SU-DHL-6 (cell line): ENCODE measurements at regions not wholly inside any gene's neighbourhood (a gene's known extent, or its start where the extent isn't known, plus 50 kb on each side); places are given as distances from the start of the nearest gene placed in this dataset.

Source experiments
- H2AFZ ChIP-seq: fragments of 200-600 bp; sonication (generic); 2 replicates; pipeline ENCODE4 v1.6.1; 2014; ENCODE audit warnings: low read depth, mild to moderate bottlenecking, moderate library complexity, mixed read lengths, antibody characterized with exemption, low read length; ENCODE audit not compliant: severe bottlenecking
- H3F3A ChIP-seq: fragments of 200-600 bp; shearing (Covaris generic); 2 replicates; pipeline ENCODE4 v1.6.0; 2016; ENCODE audit warnings: antibody characterized with exemption, mild to moderate bottlenecking; ENCODE audit not compliant: insufficient read depth
- H3K27ac ChIP-seq: fragments of 200-600 bp; sonication (generic); 2 replicates; pipeline ENCODE4 v1.5.1; 2016; ENCODE audit warnings: low read depth, mild to moderate bottlenecking, low read length, moderate library complexity, mixed read lengths
- H3K27me3 ChIP-seq: fragments of 200-600 bp; sonication (generic), shearing (Covaris generic); 2 replicates; pipeline ENCODE4 v1.6.0; 2014; ENCODE audit warnings: mild to moderate bottlenecking, low read length
- H3K36me3 ChIP-seq: fragments of 200-600 bp; sonication (generic); 2 replicates; pipeline ENCODE4 v1.6.1; 2014; ENCODE audit warnings: mild to moderate bottlenecking, low read length, mixed read lengths
- H3K4me2 ChIP-seq: fragments of 300-600, 200-600 bp; shearing (Covaris generic), sonication (generic); 2 replicates; pipeline ENCODE4 v1.6.0; 2014; ENCODE audit warnings: low read length, low read depth, mild to moderate bottlenecking; ENCODE audit not compliant: poor library complexity, severe bottlenecking
- H3K4me3 ChIP-seq: fragments of 200-600 bp; sonication (generic); 2 replicates; pipeline ENCODE4 v1.5.1; 2014; ENCODE audit warnings: antibody characterized with exemption, low read length, mild to moderate bottlenecking, mixed read lengths; ENCODE audit not compliant: insufficient read depth, poor library complexity, severe bottlenecking
- H3K79me2 ChIP-seq: fragments of 200-600 bp; sonication (generic); 2 replicates; pipeline ENCODE4 v1.6.1; 2014; ENCODE audit warnings: mild to moderate bottlenecking, low read length, moderate library complexity; ENCODE audit not compliant: insufficient read depth
- H3K9ac ChIP-seq: fragments of 200-600 bp; sonication (generic); 2 replicates; pipeline ENCODE4 v1.7.0; 2014; ENCODE audit warnings: mild to moderate bottlenecking, low read length
- H3K9me2 ChIP-seq: fragments of 200-600 bp; sonication (generic); replicated peaks from 2 replicates; pipeline ENCODE4 v1.6.1; 2014; ENCODE audit warnings: low read length; ENCODE audit not compliant: insufficient read depth
- H3K9me3 ChIP-seq: fragments of 200-600 bp; sonication (generic); 2 replicates; pipeline ENCODE4 v1.6.1; 2014; ENCODE audit warnings: low read length, mixed read lengths; ENCODE audit not compliant: insufficient read depth
- H4K20me1 ChIP-seq: fragments of 200-600 bp; sonication (generic); 2 replicates; pipeline ENCODE4 v1.6.1; 2014; ENCODE audit warnings: low read depth, mild to moderate bottlenecking, antibody characterized with exemption, low read length, moderate library complexity, mixed read lengths
- EZH2phosphoT487 ChIP-seq: fragments of 200-600 bp; sonication (generic), shearing (Covaris generic); conservative IDR thresholded peaks from 2 replicates; pipeline ENCODE4 v1.6.1; 2018; ENCODE audit warnings: mild to moderate bottlenecking, antibody characterized with exemption, low read length, moderate library complexity, mixed read lengths
- TF ChIP-seq, protein P1 (sequence below): fragments of 200-600 bp; sonication (generic); IDR thresholded peaks from one replicate; pipeline ENCODE4 v1.5.1; 2017; ENCODE audit warnings: antibody characterized with exemption, mild to moderate bottlenecking, low read length, moderate library complexity; ENCODE audit not compliant: insufficient read depth, poor library complexity, severe bottlenecking

DNA sequence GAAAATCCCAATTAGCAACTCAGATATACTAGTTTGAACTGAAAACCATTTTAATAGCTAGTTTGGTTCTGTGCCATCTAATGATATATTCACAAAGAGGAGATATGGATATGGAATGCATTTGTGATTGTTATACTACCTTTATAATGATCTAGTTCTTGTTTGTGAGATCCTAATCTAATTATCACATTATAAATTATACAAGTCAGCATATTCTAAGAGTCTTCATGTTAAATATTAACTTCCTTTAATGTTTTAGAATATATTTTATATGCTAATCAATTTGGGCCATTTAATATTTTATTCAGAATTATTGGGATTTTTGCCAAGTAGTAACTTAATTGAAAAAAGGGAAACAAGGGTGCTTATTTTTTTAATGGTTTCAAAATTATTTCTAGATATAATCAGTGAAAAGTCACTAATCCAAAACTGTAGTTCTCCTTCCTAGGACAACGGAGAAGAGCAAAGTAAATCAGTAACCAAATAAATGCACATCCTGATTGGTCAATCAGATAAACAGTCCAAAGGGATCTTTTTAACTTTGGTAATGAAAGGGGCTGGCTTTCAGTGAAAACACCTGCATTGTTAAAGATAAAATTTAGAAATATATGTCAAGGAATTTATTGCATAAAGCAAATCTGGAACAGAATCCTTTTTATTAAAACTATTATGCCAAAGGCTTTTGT, 173.9 kb upstream of the MEOX2 start:
- H3K9ac ChIP-seq = no peak overlapping the region
- H3K27ac ChIP-seq = no peak overlapping the region
- no peak overlapping the region for H2AFZ ChIP-seq
- no peaks in the 10 kb centered on the region for H3K27me3 ChIP-seq
- H3K9me2 ChIP-seq = no peaks in the 10 kb centered on the region
- TF ChIP-seq, protein P1, sequence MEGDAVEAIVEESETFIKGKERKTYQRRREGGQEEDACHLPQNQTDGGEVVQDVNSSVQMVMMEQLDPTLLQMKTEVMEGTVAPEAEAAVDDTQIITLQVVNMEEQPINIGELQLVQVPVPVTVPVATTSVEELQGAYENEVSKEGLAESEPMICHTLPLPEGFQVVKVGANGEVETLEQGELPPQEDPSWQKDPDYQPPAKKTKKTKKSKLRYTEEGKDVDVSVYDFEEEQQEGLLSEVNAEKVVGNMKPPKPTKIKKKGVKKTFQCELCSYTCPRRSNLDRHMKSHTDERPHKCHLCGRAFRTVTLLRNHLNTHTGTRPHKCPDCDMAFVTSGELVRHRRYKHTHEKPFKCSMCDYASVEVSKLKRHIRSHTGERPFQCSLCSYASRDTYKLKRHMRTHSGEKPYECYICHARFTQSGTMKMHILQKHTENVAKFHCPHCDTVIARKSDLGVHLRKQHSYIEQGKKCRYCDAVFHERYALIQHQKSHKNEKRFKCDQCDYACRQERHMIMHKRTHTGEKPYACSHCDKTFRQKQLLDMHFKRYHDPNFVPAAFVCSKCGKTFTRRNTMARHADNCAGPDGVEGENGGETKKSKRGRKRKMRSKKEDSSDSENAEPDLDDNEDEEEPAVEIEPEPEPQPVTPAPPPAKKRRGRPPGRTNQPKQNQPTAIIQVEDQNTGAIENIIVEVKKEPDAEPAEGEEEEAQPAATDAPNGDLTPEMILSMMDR = no peak
- no peak for TF ChIP-seq EZH2phosphoT487
- H3K79me2 ChIP-seq = no peaks in the 10 kb centered on the region
- H3K4me3 ChIP-seq = no peak overlapping the region
- no peaks in the 10 kb centered on the region for H4K20me1 ChIP-seq
- H3F3A ChIP-seq = no peaks in the 10 kb centered on the region
- H3K4me2 ChIP-seq = no peak overlapping the region
- no peaks in the 10 kb centered on the region for H3K9me3 ChIP-seq
- no peaks in the 10 kb centered on the region for H3K36me3 ChIP-seq

DNA sequence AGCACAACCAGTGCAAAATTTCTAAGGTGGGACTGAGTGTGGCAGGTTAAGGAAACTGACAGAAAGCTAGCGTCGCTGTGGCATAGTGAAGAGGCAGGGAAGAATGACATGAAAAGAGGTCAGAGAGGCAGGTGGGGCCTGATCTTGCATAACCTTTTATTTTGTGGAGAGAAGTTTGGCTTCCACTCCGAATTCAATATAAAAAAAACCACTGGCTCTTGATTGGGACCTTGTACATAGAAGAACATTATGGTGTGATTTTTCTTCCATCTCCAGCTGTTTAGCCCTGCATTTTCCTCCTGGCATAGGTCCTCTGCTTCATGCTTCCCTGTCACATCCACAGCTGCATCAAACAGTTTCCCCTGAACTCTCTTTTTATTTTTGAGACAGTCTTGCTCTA, 170.5 kb upstream of the MEOX2 start:
- no peak overlapping the region for H2AFZ ChIP-seq
- no peaks in the 10 kb centered on the region for H3K9me2 ChIP-seq
- no peaks in the 10 kb centered on the region for H4K20me1 ChIP-seq
- H3K4me2 ChIP-seq = no peak overlapping the region
- H3K79me2 ChIP-seq = no peaks in the 10 kb centered on the region
- TF ChIP-seq, protein P1 = no peak
- TF ChIP-seq EZH2phosphoT487 = no peak
- H3K9me3 ChIP-seq = no peaks in the 10 kb centered on the region
- H3K9ac ChIP-seq = no peak overlapping the region
- H3K4me3 ChIP-seq = no peak overlapping the region
- H3F3A ChIP-seq = no peaks in the 10 kb centered on the region
- H3K27me3 ChIP-seq = no peaks in the 10 kb centered on the region
- H3K36me3 ChIP-seq = no peaks in the 10 kb centered on the region
- H3K27ac ChIP-seq = no peak overlapping the region

DNA sequence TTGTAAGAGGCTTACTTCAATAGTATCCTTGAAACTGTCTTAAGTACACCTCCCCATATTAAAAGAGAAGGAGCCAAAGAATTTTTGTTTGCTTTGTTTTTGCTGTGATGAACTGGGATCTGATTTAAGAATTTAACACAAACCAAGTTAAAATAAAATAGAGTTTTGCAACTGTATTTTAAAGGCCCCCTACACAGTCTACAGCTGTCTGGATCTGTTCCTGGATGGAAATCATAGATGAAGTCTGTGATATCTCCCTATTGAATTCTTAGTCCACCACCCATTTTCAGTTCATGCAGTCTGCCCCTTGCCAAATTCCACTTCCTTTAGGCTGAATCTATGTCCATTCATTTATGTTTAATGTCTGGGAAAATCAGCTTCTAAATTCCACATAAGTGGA, 169.8 kb upstream of the MEOX2 start:
- H3K9me2 ChIP-seq = no peaks in the 10 kb centered on the region
- H3F3A ChIP-seq = no peaks in the 10 kb centered on the region
- H3K4me3 ChIP-seq = no peak overlapping the region
- no peak overlapping the region for H3K27ac ChIP-seq
- H3K9ac ChIP-seq = no peak overlapping the region
- H3K79me2 ChIP-seq = no peaks in the 10 kb centered on the region
- no peaks in the 10 kb centered on the region for H4K20me1 ChIP-seq
- no peak for TF ChIP-seq EZH2phosphoT487
- TF ChIP-seq, protein P1 = no peak
- no peaks in the 10 kb centered on the region for H3K27me3 ChIP-seq
- no peak overlapping the region for H2AFZ ChIP-seq
- no peak overlapping the region for H3K4me2 ChIP-seq
- H3K9me3 ChIP-seq = no peaks in the 10 kb centered on the region
- H3K36me3 ChIP-seq = no peaks in the 10 kb centered on the region
